COR-L47 (cell line): ENCODE measurements at regions not wholly inside any gene's neighbourhood (a gene's known extent, or its start where the extent isn't known, plus 50 kb on each side); places are given as distances from the start of the nearest gene placed in this dataset.
A peak's percentile ranks its signal among the peaks of the same experiment; 100 is the strongest.

Source experiments
- DNase-seq: peaks from one replicate; lab custom pipeline; 2025; lab: John Stamatoyannopoulos, UW

DNA sequence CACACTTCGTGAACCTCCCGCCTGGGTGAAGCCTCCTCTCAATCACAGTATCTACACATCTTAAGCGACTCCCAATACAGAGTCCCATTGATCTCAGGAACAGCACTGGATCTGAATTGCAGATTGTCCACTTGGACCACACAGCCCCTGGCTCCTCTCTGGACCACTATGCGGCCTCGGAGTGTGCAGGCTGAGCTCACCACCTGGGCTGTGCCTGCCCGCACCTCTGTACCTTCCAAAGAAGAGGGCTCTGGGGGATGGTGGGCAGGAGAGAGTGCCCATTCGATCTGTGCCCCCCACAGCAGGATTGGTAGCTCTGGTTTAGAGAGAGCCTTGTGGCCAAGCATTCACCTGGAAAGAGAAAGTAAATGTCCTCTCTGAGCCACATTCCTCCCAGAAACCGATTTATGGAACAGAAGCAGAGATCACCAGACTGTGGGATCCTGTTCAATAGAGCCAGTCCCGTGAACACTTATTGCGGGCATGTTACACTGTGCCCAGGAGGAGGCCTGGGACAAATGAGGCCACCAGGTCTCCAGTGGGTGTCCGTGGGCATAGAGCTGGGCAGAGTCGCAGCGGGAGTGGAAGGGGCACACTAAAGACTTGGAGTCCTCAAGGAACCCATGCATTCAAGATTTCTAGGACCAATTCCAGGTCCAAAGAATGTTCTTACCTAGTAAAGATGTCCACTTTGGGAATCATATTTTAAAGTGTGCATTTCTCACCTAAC lies 141.6 kb upstream of the SOX1 start:
- DNase-seq = no peak

DNA sequence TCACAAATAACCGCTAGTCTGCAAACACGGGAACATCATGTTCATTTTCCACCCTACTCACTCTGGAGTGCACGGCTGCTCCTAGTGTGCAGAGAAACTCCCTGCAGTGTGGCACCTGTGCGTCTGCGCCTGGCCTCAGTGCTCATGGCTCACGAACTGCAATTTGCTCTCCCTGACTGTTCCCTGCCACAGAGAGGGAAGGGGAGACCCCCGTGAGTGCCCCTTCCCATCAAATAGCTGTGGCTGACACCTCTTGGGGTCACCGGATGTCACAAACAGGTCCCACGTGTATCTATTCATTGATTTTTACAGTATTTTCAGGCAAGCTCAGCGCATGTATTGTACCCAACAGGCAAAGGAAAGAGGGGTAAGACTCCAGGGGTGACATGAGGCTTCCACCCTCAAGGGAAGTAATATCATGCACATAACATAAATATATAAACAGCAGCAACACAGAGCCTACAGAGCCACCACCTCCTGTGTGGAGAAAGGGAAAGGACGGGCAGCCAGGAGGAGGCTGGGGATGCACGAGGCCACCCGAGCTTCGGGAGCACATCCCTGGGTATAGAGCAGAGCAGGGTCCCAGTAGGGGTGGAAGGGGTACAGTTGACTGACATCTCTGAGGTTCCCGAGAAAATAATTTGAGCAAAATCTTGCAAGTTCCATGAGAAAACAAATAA lies 140.3 kb upstream of the SOX1 start:
- no peak for DNase-seq

DNA sequence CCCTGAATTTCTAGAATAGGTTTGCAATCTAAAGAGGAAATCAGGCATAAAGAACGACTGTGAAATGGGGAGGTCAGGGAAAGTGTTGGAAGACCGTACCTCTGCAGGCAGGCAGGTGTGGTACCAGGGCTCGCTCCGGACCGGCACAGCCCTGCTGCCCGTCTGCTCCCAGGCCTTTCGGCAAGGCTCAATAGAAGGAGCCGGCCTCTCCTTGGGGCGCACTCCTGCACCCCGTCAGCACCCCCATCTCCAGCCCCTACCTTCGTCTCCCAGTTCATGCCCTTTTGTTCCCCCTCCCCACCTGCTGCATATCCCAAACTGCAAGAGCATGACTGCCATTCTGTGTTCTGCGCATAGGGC lies 139.8 kb upstream of the SOX1 start:
- DNase-seq = no peak

DNA sequence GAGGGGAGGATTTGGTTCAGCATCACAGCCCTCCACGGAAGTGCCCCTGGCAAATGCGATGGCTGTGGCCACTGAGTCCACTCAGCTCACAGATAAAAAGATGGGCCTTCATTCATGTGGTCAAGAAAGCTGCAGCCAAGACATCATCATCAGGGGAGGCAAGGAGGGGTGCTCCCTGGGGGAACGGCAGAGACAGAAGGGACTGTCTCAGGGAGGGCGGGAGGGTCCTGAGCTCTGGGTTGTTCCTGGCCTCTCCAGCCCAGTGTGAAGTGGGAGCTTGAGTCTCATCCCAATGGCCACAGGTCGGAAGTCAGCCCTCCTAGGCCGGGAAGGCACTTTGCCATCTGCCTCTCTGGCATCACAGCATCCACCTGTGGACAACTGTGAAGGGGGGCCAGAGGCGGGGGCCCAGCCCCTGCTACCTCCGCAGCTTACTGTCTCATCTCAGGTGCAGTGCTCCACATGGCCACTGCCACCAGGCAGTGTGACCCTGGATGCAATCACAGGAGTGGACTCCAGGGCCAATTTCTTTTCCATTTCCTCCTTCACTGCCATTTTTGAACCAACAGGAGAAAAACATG lies 137.8 kb upstream of the SOX1 start:
- no peak for DNase-seq

DNA sequence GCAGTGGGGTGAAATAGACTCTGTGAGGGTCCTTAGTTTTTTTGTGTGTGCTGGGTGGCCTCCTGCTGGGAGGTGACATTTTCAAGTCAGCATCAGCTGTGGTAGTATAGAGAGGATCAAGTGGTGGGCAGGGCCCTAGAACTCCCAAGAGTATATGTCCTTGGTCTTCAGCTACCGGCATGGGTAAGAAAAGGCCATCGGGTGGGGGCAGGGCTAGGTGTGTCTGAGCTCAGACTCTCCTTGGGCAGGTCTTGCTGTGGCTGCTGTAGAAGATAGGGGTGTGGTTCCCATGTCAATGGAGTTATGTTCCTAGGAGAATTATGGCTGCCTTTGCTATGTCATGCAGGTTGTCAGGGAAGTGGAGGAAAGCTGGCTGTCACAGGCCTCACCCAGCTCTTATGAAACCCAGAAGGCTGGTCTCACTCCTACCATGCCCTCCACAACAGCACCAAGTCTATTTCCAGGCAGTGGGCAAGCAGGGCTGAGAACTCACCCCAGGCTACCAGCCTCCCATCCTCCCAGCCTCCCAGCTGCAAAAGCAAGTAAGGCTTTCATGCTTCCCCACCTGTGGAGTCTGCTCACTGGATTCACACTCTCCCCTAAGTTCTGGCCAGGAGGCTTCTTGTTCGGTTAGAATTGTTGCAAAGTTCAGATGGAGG lies 130.6 kb upstream of the SOX1 start:
- DNase-seq = no peak

DNA sequence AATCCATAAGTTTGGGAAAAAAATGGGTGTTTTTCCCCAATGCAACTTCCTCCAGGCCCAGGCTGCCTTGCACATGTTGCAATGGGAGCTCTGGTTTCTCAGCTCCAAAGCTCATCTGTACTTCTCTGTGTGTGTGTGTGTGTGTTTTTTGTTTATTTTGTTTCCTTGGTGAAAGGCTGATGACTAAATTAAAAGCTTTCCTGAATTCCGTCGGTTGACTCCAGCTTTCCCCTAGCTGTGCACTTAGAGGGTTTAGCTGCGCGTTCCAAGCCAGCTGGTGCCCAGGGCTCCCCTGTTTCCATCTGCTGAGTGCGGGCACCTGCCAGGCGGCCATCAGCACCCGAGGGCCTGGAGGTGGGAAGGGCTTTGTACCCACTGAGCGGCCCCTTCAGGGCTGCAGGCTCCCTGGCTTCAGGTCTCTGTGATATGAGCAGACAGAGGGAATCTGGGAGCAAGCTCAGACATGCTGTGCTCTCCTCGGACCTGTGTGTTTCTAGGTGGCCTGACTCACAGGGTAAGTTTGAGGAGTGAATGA lies 129.1 kb upstream of the SOX1 start:
- DNase-seq = no peak

DNA sequence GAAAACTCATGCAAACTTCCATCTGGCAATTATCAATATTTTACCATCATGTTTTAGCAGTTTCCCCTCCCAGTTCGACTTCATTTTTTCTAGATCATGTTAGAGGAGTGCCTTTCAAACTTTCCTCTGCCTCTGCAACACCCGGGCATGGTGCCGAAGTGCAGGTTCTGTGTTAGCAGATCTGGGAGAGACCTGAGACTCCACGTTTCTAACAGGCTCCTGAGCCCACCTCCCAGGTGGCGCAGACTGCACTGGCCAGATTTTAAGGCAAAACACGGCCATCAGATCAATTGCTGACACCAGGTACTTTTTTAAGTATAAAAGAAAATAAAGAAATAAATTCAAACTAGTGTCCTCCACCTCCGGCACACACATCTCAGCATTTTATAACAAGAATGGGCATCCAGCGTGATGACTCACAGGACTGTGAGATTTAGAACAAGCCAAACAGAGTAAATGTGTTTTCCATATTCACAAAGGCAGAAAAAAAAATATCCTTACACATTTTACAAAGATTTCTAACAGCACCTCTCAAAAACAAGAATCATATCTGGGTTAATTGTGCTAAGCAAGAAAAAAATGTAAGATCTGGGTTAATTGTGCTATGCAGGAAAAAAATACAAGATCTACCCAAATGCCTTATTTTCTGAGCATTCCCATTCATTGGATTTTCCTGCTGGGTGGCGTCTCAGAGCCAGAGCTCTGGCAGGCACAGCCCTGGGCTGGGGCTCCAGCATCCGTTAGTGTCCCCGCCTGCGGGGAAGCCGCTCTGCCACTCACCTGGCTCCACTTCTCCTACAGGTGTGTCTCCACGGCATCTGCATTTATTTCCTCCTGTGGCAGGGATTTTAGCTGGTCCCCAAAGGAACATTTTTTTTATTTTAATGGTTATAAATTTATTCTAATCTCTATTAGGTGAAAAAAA lies 127.9 kb upstream of the SOX1 start:
- no peak for DNase-seq

DNA sequence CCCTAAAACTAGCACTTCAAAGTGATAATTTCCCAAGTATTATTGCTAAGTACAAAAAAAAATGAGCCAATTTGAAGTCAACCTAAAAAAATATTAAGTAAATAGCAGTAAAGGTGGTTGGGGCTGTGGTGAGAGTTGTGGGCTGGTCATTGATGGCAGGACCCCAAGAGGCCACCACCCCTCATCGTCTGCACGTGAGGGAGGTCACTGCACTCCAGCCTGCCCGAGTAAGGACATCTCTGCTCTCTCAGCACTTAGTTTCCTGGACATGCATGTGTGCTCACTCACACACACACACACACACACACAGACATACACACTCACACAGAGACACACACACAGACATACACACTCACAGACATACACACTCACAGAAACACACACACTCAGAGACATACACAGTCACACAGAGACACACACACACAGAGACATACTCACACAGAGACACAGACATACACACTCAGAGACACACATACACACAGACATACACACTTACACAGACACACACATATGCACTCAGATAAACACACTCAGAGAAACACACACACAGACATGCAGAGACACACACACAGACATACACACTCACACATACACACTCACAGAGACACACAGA lies 127.2 kb upstream of the SOX1 start:
- no peak for DNase-seq

DNA sequence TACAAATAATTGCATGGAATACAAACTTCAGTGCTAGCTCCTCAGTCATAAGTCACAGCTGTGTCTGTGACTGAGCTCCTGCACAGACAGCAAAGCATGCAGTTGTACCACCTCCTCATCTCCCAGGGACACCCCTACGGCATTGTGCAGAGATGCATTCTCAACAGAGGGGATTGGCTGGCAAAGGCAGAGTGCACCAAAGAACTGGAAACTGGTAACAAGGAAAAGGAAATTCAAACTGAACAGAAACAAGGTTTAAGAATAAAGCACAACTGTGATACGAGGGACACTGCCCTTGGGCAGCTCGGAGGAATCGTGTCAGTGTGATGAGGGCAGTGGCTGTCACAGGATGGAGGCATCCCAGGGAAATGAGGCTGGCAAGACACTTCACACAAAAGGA lies 126.1 kb upstream of the SOX1 start:
- DNase-seq = no peak

DNA sequence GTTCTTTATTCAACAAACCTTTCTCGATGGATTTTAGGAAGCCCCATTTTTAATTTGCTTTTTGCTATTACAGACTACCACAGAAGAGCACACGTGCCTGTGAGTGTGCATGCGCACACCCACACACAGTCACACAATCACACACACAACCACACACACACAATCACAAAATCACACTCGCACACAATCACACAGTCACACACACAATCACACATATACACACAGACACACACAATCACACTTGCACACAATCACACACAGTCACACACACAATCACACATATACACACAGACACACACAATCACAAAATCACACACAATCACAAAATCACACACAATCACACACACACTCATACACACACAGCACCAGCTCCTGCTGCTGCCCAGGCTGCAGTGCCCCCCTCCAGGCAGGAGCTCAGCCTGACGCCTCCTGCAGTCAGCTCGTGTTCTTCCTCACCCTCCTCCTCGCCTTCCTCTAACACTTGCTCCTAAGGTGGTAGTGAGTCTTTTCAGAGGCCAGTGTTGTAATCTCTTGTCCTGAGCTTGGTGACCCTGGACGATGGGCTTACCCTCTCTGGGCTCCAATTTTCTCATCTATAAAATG lies 125.0 kb upstream of the SOX1 start:
- no peak for DNase-seq

DNA sequence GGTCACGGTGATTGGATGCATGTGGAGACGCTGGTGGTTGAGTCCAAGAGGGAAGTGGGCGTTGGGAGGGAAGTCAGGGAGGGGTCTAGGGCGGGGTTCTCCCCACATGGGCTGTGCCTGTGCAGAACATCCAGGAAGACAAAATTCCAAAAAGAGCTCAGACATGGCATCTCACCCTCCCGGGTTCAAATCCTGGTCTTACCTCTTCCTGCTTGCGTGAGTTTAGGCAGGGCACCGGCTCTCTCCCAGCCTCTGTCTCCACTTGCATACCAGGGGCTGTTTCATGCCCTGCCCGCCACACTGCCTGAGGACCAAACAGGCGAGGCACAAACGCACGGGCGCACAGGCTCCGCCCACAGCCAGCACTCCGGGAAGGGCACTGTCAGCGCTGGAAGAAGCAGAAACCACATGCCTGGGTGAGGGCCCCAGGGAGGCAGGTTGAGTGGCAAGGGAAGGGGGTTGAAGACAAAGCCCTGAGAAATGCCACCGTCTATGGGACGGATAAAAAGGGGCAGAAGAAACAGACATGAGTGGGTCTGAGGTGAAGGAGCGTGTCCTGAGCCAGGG lies 123.6 kb upstream of the SOX1 start:
- no peak for DNase-seq

DNA sequence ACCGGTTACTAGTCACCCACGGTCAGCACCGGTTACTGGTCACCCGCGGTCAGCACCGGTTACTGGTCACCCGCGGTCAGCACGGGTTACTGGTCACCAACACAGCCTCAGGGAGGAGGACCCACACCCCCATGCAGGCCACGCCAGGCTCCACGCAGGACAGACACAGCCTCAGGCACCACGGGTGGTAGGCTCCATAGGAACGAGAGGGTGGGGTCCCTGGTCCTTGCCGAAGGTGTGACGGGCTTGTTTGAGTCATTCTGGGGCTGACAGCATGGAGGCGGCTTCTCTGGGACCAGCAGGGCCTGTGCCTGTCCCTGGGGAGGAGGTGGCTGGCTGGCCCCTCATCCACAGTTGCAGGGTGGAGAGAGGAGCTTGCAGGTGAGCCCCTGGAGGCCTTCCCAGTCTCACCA lies 122.8 kb upstream of the SOX1 start:
- DNase-seq = no peak

DNA sequence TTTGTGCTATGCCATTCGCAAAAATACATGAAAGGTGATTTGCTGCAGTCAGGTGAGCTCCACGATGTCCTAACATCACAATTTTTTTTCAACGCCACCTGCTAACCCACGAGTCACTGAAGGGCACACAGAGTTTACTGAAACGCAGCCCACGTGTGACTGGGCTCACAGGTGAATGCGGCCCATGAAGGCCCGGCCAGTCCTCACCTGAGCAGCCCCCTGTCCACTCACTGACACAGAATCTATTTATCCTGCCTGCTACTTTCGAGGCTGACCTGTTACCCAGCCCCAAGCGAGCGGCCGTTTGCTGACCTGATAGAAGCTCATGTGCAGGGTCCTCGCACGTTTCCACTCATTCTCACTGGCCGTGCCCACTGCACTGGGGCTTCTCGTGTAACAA lies 121.9 kb upstream of the SOX1 start:
- DNase-seq = no peak

DNA sequence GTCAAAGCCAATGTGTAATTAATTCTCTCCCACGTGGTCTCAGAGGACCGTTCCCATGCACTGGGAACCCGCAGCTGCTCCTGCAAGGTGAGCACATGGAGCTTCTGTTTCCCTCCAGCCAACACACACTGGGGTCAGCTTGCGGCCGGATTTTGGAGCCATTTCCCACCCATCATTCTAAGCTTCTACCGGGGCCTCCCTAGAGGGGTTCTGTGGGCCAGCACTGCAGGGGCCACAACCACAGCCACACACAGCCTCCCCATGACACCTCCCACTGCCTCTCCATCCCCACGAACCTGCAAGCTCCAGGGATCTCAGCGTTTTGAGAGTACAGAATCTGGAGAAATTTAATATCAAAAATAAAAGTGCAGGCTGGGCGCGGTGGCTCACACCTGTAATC lies 120.7 kb upstream of the SOX1 start:
- no peak for DNase-seq

DNA sequence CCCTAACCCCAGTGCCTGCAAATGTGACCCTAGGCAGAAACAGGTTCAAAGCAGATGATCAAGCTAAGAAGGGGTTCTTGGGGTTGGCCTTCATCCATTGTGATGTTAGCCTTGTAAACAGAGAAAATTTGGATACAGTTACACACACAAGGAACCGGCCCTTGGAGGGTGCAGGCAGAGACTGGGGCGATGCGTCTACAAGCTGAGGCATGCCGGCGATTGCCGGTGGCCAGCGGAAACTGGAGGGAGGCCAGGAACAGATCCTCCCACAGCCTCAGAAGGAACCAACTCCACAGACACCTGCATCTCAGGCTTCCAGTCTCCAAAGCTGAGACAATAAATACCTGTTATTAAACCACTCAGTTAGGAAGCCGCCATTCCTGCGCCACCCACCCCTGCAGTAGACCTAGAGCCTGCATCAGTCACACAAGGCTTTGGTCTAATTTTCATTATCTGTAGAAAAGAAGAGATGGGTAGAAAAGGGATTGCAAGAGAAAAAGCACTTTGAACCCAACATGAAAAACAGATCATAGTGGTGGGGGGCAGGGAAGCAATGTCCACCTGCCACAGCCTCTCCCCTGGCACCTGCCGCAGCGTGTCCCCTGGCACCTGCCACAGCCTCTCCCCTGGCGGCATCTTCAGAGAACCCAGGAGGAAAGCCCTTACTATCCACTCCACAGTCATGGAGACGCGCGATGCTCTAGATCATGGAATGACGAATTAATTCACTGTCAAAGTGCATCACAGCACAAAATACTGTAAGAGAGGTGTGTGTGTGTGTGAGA lies 119.7 kb upstream of the SOX1 start:
- DNase-seq = peak; percentile 80

DNA sequence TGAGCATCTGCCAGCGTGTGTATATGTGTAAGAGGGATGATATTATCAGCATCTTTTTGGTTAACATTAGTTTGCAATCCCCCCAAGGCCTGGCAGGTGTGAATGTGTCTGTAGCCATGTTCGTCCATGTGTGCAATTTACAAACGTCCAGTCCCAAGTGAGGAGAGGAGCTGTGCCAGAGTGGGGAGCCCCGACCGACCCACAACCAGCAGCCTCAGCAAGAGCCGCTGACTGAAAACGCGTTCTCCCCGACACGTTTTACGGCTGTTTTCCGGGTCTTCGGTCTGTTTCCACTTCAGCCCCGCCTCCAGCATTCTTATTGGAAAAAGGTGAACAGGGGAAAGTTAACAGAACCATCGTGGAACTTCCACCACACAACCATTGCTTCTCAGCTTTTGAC lies 119.1 kb upstream of the SOX1 start:
- DNase-seq = no peak

DNA sequence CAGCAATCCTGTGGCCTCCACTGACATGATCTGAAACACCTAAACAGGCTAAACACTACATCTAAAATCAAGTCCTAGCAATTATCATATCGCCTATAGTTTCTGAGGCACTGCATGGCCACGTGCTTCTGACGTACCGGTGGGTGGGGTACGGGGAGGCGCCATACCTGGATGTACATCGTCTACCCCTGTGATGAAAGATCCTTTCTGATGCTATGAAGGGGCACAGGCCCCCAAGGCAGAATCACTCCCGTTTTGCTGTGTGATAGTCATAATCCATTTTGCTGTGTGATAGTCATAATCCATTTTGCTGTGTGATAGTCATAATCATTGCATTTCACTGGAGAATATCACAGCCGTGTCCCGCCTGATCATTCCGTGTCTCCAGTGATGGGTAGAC lies 118.7 kb upstream of the SOX1 start:
- no peak for DNase-seq

DNA sequence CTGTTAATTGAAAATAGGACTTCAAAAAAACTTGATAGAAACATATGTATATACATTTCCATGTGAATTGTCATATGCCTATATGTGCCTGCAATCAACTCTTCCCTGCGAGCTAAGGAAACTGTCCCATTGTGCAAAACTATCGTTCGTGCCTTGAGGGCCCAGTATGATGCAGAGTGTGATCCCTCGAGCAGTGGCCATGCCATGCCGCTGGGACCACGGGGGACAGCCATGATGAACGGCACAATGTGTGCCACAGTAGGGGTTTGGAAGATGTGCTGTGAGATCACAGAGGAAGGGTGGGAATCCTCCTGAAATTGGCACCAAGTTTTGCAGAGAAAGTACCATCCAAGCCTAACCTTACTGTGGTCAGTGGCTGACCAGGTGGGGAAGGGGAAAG lies 118.1 kb upstream of the SOX1 start:
- DNase-seq = no peak

DNA sequence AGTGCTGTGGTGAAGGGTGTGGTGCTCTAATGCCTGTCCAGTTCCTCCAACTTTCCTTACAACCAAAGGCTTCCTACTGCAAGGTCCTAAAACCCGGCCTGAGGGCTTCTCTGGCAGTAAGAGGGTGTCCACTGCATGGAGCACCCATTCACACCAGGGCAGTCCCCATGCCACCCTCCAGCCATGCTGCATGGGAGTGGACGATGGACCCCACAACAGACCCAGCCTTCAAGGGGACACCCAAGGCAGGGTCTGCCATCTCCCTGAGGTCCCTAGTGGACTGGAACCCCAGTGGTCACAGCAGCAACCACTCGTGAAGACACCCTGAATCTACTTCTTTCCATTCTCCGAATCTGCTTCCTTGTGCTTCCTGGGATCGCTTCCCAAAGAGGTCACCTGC lies 117.6 kb upstream of the SOX1 start:
- no peak for DNase-seq

DNA sequence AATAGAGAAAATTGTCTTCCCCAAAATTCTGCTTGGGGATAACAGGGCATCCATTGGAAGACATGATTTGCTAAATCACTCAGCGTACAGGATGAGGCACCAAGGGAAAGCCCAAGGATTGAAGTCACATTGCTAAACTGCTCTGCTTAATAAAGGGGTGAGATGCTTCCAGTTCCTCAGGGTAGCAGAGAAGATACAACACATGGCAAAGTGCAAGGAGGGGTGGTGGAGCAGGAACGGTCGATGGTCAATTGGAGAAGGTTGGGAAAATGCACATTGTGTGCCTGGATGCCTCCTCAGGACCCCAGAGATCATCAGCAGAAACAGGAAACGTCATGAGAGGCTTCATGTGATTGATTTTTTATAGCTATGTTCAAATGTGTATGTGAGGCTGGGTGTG lies 116.3 kb upstream of the SOX1 start:
- no peak for DNase-seq
